Glutamatergic neuron (in vitro differentiated cells): ENCODE measurements at regions not wholly inside any gene's neighbourhood (a gene's known extent, or its start where the extent isn't known, plus 50 kb on each side); places are given as distances from the start of the nearest gene placed in this dataset.
"Not testable (repeated sequence)": the region's sequence is repeated elsewhere in the genome, so short reads cannot be mapped to it uniquely, and the experiment has no call there.

Source experiments
- DNase-seq: peaks from one replicate; pipeline ENCODE4 v3.0.0; 2022
- H3K27ac Mint-ChIP-seq: one replicate; pipeline ENCODE4 v1.8.0; 2020; ENCODE audit warnings: mild to moderate bottlenecking, mixed read lengths, inconsistent platforms; ENCODE audit not compliant: unreplicated experiment
- H3K27me3 Mint-ChIP-seq: one replicate; pipeline ENCODE4 v1.8.0; 2020; ENCODE audit warnings: mild to moderate bottlenecking, moderate library complexity, mixed read lengths, inconsistent platforms; ENCODE audit not compliant: unreplicated experiment
- H3K36me3 Mint-ChIP-seq: one replicate; pipeline ENCODE4 v1.8.0; 2020; ENCODE audit warnings: mild to moderate bottlenecking, mixed read lengths, inconsistent platforms; ENCODE audit not compliant: unreplicated experiment
- H3K4me1 Mint-ChIP-seq: one replicate; pipeline ENCODE4 v1.8.0; 2020; ENCODE audit warnings: mild to moderate bottlenecking, low read depth, mixed read lengths, inconsistent platforms; ENCODE audit not compliant: unreplicated experiment
- H3K4me3 Mint-ChIP-seq: one replicate; pipeline ENCODE4 v1.8.0; 2020; ENCODE audit warnings: mild to moderate bottlenecking, mixed read lengths, inconsistent platforms; ENCODE audit not compliant: unreplicated experiment
- H3K9me3 Mint-ChIP-seq: one replicate; pipeline ENCODE4 v1.8.0; 2020; ENCODE audit warnings: mild to moderate bottlenecking, moderate library complexity, mixed read lengths, inconsistent platforms; ENCODE audit not compliant: unreplicated experiment
- CTCF ChIP-seq: fragments of 200-600 bp; sonication (generic); IDR thresholded peaks from one replicate; pipeline ENCODE4 v1.5.0; 2021; ENCODE audit not compliant: partially characterized antibody, unreplicated experiment

GRCh38 chr3:22012471-22012870 is 261.5 kb upstream of the ZNF385D start:
- no peak for TF ChIP-seq CTCF
- Mint-ChIP-seq H3K36me3 (no peaks in the 10 kb centered on the region), H3K4me3 (no peak overlapping the region), H3K27me3 (no peaks in the 10 kb centered on the region), H3K27ac (no peak overlapping the region), H3K4me1 (no peaks in the 10 kb centered on the region), H3K9me3 (no peaks in the 10 kb centered on the region)
- no peak for DNase-seq

- no peak overlapping the region for H3K4me3 Mint-ChIP-seq
- H3K4me1 Mint-ChIP-seq: no peaks in the 10 kb centered on the region
- DNase-seq: no peak
- no peaks in the 10 kb centered on the region for H3K36me3 Mint-ChIP-seq
- H3K27ac Mint-ChIP-seq: no peak overlapping the region
- no peak for TF ChIP-seq CTCF
- no peaks in the 10 kb centered on the region for H3K9me3 Mint-ChIP-seq
- H3K27me3 Mint-ChIP-seq: no peaks in the 10 kb centered on the region
These were observed 262.6 kb upstream of the ZNF385D start for GRCh38 chr3:22013641-22014040.

- H3K36me3 Mint-ChIP-seq: no peaks in the 10 kb centered on the region
- no peak for TF ChIP-seq CTCF
These were observed 265.2 kb upstream of the ZNF385D start for GRCh38 chr3:22016197-22016596.

GRCh38 chr3:22024638-22025037 is 273.6 kb upstream of the ZNF385D start:
- H3K36me3 Mint-ChIP-seq, H3K27ac Mint-ChIP-seq, H3K4me1 Mint-ChIP-seq, H3K27me3 Mint-ChIP-seq, DNase-seq, H3K9me3 Mint-ChIP-seq, H3K4me3 Mint-ChIP-seq: not testable (repeated sequence)

More at GRCh38 chr3:22016197-22016596, 265.2 kb upstream of the ZNF385D start:
- no peak for DNase-seq
- Mint-ChIP-seq H3K27me3 (no peaks in the 10 kb centered on the region), H3K4me3 (no peak overlapping the region), H3K27ac (no peak overlapping the region), H3K9me3 (no peaks in the 10 kb centered on the region), H3K4me1 (no peaks in the 10 kb centered on the region)

- no peak for TF ChIP-seq CTCF
- H3K4me1 Mint-ChIP-seq: no peaks in the 10 kb centered on the region
- H3K27me3 Mint-ChIP-seq: peaks cover 2% of the 10 kb centered on the region
- H3K36me3 Mint-ChIP-seq: no peaks in the 10 kb centered on the region
- no peak overlapping the region for H3K27ac Mint-ChIP-seq
- H3K4me3 Mint-ChIP-seq: no peak overlapping the region
- DNase-seq: no peak
- H3K9me3 Mint-ChIP-seq: no peaks in the 10 kb centered on the region
These were observed 278.5 kb upstream of the ZNF385D start for GRCh38 chr3:22029480-22029879.

- no peaks in the 10 kb centered on the region for H3K36me3 Mint-ChIP-seq
- H3K27me3 Mint-ChIP-seq: no peaks in the 10 kb centered on the region
- H3K27ac Mint-ChIP-seq: no peak overlapping the region
- H3K4me1 Mint-ChIP-seq: no peaks in the 10 kb centered on the region
- H3K4me3 Mint-ChIP-seq: no peak overlapping the region
- DNase-seq: no peak
- no peaks in the 10 kb centered on the region for H3K9me3 Mint-ChIP-seq
- TF ChIP-seq CTCF: no peak
These were observed 288.2 kb upstream of the ZNF385D start for GRCh38 chr3:22039161-22039560.
